ENCODE measurements at regions not wholly inside any gene's neighbourhood (a gene's known extent, or its start where the extent isn't known, plus 50 kb on each side); places are given as distances from the start of the nearest gene placed in this dataset.
A peak's percentile ranks its signal among the peaks of the same experiment; 100 is the strongest.

DNA sequence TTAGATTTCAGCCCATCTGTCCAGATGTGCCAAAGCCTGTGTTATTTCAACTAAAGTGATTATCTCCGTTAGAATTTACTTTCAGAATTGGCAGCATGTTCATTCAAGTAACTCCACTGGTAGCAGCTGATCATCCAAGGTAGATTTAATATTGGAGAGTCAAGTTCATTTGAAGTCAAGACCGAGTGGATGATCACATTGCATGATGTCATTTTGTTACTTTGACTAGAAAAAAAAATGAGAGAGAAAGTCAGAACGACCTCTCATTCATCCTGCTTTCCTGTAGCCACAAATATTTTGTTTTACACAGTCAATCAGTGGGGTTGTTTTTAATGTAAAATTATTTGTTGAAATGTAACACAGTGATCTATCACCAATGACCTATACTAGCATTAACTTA, 196.7 kb upstream of the PHYHIPL start (continued):
- TF ChIP-seq SMC3 (IDR thresholded peaks at IDR 0.05; ENCODE audit: low read depth, low read length) (no peak), FOXJ3 (CRISPR knock-in tag; IDR thresholded peaks at IDR 0.05) (no peak)
- TF ChIP-seq, protein P1, sequence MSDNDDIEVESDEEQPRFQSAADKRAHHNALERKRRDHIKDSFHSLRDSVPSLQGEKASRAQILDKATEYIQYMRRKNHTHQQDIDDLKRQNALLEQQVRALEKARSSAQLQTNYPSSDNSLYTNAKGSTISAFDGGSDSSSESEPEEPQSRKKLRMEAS (IDR thresholded peaks at IDR 0.05; ENCODE audit: low read depth): no peak
- TF ChIP-seq, protein P2, sequence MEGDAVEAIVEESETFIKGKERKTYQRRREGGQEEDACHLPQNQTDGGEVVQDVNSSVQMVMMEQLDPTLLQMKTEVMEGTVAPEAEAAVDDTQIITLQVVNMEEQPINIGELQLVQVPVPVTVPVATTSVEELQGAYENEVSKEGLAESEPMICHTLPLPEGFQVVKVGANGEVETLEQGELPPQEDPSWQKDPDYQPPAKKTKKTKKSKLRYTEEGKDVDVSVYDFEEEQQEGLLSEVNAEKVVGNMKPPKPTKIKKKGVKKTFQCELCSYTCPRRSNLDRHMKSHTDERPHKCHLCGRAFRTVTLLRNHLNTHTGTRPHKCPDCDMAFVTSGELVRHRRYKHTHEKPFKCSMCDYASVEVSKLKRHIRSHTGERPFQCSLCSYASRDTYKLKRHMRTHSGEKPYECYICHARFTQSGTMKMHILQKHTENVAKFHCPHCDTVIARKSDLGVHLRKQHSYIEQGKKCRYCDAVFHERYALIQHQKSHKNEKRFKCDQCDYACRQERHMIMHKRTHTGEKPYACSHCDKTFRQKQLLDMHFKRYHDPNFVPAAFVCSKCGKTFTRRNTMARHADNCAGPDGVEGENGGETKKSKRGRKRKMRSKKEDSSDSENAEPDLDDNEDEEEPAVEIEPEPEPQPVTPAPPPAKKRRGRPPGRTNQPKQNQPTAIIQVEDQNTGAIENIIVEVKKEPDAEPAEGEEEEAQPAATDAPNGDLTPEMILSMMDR (IDR thresholded peaks at IDR 0.05): no peak

DNA sequence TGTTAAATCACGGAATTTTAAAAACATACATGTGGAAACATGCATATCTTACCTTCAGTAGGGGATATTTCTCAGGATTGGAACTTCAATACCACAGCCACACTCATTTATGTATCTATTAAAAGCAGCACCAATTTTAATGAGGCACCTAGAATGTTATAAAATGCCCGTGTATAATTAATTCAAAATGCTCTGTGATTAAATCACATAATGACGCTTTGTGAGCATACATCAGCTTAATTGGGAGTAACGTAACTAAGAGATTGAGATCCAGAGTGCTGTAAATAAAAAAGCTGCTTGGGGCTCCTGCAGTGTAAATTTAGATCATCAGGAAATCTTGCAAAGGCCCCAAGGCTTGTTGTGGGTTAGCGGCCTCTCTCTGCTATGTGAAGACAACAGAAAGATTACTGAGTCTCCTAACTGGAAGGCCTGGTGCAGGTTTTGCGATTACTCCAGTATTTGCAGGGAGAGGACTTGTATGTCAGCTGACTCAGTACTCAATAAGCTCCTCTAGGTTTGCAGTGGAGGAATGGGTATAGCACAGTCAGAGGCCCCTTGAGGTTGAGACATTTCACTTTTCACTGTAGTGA, 195.5 kb upstream of the PHYHIPL start:
- no peak overlapping the region for H2AFZ ChIP-seq (ENCODE audit: low read depth)
- peak; percentile 28 for DNase-seq
- no peaks in the 10 kb centered on the region for H3K9me3 ChIP-seq
- ChIA-PET POLR2A (interaction anchor here (1.4 kb wide), 1 partner anchor 13 kb away, joined by 3 read pairs; no protein-coding TSS in a partner anchor), CTCF (interaction anchor here (0.7 to 1.3 kb wide), 7 partner anchors 11 to 194 kb away, joined by 3 to 5 read pairs (median 3); no protein-coding TSS in a partner anchor)
- no peaks in the 10 kb centered on the region for H3F3A ChIP-seq (replicated peaks; ENCODE audit: insufficient read depth)
- no peaks in the 10 kb centered on the region for H3K27me3 ChIP-seq (ENCODE audit: insufficient read depth)
- 75% methylated on average over 6 of the region's 6 CpGs for WGBS (ENCODE audit: low lambda C conversion rate)
- H3K36me3 ChIP-seq (replicated peaks in 1 of 2; ENCODE audit: control insufficient read depth in 1 of 2, insufficient read depth in 2 of 2, low read length in 1 of 2): no peaks in the 10 kb centered on the region
- H3K4me3 ChIP-seq (ENCODE audit: low read depth in 2 of 2, low read length in 1 of 2): no peak overlapping the region
- H4K20me1 ChIP-seq (ENCODE audit: insufficient read depth): no peaks in the 10 kb centered on the region
- TF ChIP-seq EZH2phosphoT487 (IDR thresholded peaks at IDR 0.05; ENCODE audit: borderline replicate concordance, low read depth): no peak
- TF ChIP-seq EP300 (IDR thresholded peaks at IDR 0.05; ENCODE audit: borderline replicate concordance in 1 of 2, low read depth in 1 of 2, low read length in 1 of 2): peak in 1 of 2 experiments; percentile 4; a peak in 1 of 4 replicates
- no peak for TF ChIP-seq RXRA (IDR thresholded peaks at IDR 0.05; ENCODE audit: borderline replicate concordance, low read depth)
- TF ChIP-seq, protein P1 (IDR thresholded peaks at IDR 0.05; ENCODE audit: low read depth): no peak
- TF ChIP-seq TCF12 (IDR thresholded peaks at IDR 0.05): no peak
- TF ChIP-seq CHD2 (IDR thresholded peaks at IDR 0.05; ENCODE audit: low read length, partially characterized antibody): no peak
- TF ChIP-seq, protein P3, sequence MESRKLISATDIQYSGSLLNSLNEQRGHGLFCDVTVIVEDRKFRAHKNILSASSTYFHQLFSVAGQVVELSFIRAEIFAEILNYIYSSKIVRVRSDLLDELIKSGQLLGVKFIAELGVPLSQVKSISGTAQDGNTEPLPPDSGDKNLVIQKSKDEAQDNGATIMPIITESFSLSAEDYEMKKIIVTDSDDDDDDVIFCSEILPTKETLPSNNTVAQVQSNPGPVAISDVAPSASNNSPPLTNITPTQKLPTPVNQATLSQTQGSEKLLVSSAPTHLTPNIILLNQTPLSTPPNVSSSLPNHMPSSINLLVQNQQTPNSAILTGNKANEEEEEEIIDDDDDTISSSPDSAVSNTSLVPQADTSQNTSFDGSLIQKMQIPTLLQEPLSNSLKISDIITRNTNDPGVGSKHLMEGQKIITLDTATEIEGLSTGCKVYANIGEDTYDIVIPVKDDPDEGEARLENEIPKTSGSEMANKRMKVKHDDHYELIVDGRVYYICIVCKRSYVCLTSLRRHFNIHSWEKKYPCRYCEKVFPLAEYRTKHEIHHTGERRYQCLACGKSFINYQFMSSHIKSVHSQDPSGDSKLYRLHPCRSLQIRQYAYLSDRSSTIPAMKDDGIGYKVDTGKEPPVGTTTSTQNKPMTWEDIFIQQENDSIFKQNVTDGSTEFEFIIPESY (IDR thresholded peaks at IDR 0.05; ENCODE audit: borderline replicate concordance, low read depth): no peak
- TF ChIP-seq JUND (IDR thresholded peaks at IDR 0.05): no peak
- no peaks in the 10 kb centered on the region for H3K9me2 ChIP-seq
- H3K79me2 ChIP-seq (ENCODE audit: insufficient read depth): no peaks in the 10 kb centered on the region
- H3K27ac ChIP-seq (ENCODE audit: low read depth in 2 of 2, low read length in 1 of 2): peak overlapping the region in 1 of 2 experiments; percentile 78; a peak in 2 of 4 replicates
- H3K4me2 ChIP-seq: no peak overlapping the region
- H3K9ac ChIP-seq: no peak overlapping the region
- H3K4me1 ChIP-seq (ENCODE audit: control insufficient read depth in 1 of 2, insufficient read depth in 2 of 2, low read depth in 1 of 2, low read length in 1 of 2): peaks cover 0 to 22% of the 10 kb centered on the region in 2 experiments; a peak in 2 of 4 replicates
